Right lobe of liver (tissue), 4 donors: ENCODE measurements at regions not wholly inside any gene's neighbourhood (a gene's known extent, or its start where the extent isn't known, plus 50 kb on each side); places are given as distances from the start of the nearest gene placed in this dataset.
"Not testable (repeated sequence)": the region's sequence is repeated elsewhere in the genome, so short reads cannot be mapped to it uniquely, and the experiment has no call there.

Source experiments
- POLR2A ChIP-seq: fragments of 450-650 bp; IDR thresholded peaks from one replicate; pipeline ENCODE4 v1.6.1; 2017; ENCODE audit warnings: antibody characterized with exemption, mild to moderate bottlenecking
- TF ChIP-seq, protein P1 (sequence below), 4 donors: fragments of 200-600 bp in 3 of 4; fragments of 450-650 bp in 1 of 4; IDR thresholded peaks; one replicate each; pipeline versions ENCODE4 v1.5.1 to v1.8.0; 2016 to 2022; ENCODE audit warnings: antibody characterized with exemption in 4 of 4, mild to moderate bottlenecking in 2 of 4
- donor health status: DM: no; HTN: no; CAD: no.
- donor health status: DM: no; HTN: no; CAD: no.
- donor health status: DM: no; HTN: yes; CAD: no.

DNA sequence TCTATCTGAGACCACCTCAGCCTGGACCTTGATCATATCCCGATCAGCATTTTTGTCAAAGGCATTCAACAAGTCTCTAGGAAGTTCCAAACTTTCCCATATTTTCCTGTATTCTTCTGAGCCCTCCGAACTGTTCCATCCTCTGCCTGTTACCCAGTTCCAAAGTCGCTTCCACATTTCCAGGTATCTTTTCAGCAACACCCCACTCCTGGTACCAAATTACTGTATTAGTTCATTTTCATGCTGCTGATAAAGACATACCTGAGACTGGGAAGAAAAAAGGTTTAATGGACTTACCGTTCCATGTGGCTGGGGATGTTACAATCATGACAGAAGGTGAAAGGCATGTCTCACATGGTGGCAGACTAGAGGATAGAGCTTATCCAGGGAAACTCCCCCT, 338.1 kb upstream of the LRRC3B start:
- TF ChIP-seq POLR2A: not testable (repeated sequence)
- TF ChIP-seq, protein P1, sequence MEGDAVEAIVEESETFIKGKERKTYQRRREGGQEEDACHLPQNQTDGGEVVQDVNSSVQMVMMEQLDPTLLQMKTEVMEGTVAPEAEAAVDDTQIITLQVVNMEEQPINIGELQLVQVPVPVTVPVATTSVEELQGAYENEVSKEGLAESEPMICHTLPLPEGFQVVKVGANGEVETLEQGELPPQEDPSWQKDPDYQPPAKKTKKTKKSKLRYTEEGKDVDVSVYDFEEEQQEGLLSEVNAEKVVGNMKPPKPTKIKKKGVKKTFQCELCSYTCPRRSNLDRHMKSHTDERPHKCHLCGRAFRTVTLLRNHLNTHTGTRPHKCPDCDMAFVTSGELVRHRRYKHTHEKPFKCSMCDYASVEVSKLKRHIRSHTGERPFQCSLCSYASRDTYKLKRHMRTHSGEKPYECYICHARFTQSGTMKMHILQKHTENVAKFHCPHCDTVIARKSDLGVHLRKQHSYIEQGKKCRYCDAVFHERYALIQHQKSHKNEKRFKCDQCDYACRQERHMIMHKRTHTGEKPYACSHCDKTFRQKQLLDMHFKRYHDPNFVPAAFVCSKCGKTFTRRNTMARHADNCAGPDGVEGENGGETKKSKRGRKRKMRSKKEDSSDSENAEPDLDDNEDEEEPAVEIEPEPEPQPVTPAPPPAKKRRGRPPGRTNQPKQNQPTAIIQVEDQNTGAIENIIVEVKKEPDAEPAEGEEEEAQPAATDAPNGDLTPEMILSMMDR (IDR thresholded peaks at IDR 0.05): not testable (repeated sequence)
